ENCODE measurements at regions not wholly inside any gene's neighbourhood (a gene's known extent, or its start where the extent isn't known, plus 50 kb on each side); places are given as distances from the start of the nearest gene placed in this dataset.
"Not testable (repeated sequence)": the region's sequence is repeated elsewhere in the genome, so short reads cannot be mapped to it uniquely, and the experiment has no call there.

GRCh38 chr13:54165581-54166215 lies 1137.1 kb downstream of the OLFM4 start:
- no peak for FAIRE-seq

- no peak for FAIRE-seq
These were observed 1145.4 kb downstream of the OLFM4 start for GRCh38 chr13:54173996-54174395.

GRCh38 chr13:54175466-54175865 lies 1146.9 kb downstream of the OLFM4 start:
- no peak for FAIRE-seq

- no peak for FAIRE-seq
These were observed 1148.9 kb downstream of the OLFM4 start for GRCh38 chr13:54177466-54177865.

- no peak for FAIRE-seq
These were observed 1154.6 kb downstream of the OLFM4 start for GRCh38 chr13:54183166-54183565.

GRCh38 chr13:54183728-54184127 lies 1155.1 kb downstream of the OLFM4 start:
- FAIRE-seq = no peak

GRCh38 chr13:54184576-54184975 lies 1156.0 kb downstream of the OLFM4 start:
- FAIRE-seq = no peak

DNA sequence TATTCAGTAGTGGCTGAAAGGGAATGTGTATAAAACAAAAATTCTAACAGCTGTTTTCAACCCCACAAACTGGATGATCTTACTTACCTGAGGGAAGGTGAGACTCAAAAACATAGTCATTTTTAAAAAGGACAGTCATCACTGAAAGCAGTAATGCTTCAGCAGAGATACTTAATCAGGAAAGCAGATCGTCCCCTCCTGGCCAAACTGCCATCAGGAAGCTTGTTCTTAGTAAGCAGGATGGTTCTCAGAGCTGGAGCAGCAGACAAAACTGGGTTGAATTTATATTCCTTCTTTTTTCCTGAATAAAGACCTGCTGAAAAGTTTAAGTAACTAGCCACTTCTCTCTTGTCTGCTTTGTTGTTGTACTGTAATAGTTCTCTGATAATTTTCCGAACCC lies 1156.5 kb downstream of the OLFM4 start:
- no peak for FAIRE-seq

DNA sequence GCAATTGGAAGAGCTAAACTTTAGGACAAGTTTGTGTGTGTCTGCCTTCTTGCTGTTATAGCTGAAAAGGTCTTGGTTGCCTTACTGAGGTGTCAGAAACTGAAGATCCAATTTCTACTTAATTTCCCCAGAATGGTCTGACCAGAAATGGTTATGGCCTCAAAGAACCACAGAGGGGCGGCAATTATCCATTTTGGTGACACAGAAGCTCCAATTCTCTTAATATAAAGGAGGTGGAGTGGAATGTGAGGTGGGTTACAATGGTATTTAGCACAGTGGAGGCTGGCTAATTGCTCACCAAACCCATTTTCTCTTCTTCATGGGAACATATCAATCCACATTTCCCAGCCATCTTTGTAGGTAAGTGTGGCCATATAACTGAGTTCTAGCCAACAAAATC lies 1157.2 kb downstream of the OLFM4 start:
- no peak for FAIRE-seq

DNA sequence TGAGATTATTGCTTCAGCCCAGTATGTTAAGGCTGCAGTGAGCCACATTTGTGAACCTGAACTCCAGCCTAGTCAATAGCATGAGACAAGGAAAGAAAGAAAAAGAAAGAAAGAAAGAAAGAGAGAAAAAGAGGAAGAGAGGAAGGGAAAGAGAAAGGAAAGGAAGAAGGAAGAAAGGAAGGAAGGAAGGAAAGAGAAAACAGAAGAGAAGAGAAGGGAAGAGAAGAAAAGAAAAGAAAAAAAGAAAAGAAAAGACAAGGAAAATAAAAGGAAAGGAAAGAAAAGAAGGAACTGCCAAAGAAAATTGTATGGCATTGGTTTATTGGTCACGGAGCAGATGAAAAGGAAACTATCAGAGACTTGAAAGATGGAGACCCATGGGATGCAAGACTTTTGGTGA lies 1158.8 kb downstream of the OLFM4 start:
- FAIRE-seq = no peak

DNA sequence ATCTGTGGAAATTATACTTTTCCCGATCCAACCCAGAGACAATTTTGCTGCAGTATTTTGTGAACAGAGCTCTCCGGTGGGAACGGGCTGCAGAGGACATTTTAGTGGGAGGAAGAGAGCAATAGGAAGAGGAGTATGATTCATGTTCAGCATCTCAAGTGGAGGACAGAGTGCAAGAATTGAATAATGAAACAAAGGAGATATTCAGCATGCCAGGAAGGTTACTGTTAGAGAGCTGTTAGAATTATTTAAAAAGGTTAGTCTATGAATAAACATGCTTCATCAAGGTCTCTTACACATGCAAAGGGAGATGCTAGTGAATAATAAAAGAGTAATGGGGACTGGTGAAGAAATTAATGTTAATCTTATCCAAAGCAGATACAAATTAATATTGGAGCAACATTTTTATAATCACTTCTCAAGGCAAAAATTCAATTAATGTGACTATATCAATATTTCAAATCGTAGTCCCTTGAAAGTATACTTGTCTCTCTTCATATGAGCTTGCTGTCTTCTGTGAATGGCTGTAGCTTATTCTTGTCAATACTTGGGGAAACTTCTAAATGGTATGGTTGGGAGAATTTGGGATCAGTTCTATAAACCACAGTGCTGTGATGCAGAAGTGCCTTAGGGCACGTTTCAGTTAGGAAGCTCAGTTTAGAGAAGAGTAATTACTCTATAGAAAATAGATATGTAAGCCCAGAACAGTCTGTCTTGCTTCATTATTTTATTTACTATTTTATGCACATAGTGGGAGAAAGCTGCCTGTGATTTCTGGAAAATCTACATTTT lies 1165.8 kb downstream of the OLFM4 start:
- no peak for FAIRE-seq

- no peak for FAIRE-seq
These were observed 1168.1 kb downstream of the OLFM4 start for GRCh38 chr13:54196684-54197083.

DNA sequence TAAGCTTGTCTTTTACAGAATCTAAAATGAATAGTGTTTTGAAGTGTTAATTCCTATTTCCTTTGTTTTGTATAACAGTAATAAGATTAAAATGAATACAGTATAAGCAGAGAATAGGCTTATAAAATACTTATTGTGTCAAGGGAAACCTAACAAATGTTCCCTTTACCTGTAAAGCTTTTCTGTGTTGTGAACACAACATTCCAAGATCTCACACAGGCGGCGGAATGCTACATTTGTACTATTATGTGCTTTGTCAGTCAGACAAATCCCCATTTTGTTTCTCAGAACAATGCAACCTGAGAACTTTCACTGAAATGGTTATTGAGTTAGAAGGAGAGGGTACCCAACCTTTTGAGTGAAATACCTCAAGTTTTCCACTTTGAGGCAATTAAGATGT lies 1170.3 kb downstream of the OLFM4 start:
- no peak for FAIRE-seq

DNA sequence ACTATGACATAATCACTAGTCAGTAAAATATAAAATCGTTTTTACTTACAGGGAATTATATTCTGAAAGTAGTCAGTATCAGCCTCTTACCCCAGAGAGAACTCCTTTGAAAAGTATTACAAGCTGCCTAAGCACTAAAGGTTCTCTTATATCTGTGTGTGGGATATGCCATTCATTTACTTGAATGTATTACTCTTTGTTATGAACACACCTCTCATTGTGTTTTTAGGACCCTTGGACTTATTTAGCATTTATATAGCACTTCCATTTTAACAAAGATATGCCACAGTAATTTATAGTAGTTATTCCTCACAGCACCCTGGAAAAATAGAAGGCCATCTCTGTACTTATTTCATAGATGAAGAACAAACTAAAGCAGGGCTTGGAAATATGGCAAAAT lies 1178.0 kb downstream of the OLFM4 start:
- FAIRE-seq = no peak

- FAIRE-seq = no peak
These were observed 1181.9 kb downstream of the OLFM4 start for GRCh38 chr13:54210397-54211049.

DNA sequence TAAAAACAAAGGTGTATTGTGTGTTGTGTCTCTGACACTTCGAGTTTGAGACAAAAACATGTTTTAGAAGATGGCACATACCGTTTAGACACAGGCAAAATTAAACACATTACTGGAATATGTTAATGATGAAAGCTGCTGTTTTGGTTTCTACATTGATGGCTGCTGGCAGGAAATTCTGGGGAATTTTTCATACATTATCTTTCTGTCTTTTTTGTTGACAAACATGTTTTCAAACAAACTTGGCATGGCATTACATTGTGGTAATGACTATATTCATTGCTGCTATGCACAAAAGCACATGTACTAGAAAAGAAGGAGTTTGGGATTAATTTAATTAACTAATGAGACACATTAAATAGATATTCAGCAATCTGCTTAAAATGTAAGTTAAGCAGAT lies 1187.6 kb downstream of the OLFM4 start:
- no peak for FAIRE-seq

DNA sequence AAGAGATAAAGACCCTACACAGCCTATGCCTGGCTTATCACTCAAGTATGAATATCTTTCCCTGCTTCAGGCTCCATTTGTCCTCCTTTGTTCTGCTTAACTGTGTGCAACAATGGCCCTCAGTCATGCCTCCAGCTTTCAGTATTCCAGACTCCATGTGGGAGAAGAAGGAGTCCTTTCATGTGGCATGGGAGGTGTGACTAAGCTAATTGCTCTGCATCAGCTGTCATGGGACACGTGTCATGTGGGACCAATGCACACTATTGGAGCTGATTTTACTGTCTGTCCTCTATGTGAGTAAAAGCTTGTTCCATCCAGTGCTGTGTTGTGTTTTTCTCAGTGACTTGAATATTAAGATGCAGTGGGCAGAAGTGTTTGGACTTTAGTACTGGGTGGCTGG lies 1198.3 kb downstream of the OLFM4 start:
- FAIRE-seq = no peak

GRCh38 chr13:54232700-54233099 lies 1204.1 kb downstream of the OLFM4 start:
- no peak for FAIRE-seq

- FAIRE-seq = no peak
These were observed 1206.0 kb downstream of the OLFM4 start for GRCh38 chr13:54234607-54235006.

- no peak for FAIRE-seq
These were observed 1213.1 kb downstream of the OLFM4 start for GRCh38 chr13:54241719-54242118.

- no peak for FAIRE-seq
These were observed 1219.7 kb downstream of the OLFM4 start for GRCh38 chr13:54248306-54248705.

- no peak for FAIRE-seq
These were observed 1233.2 kb downstream of the OLFM4 start for GRCh38 chr13:54261856-54262255.

- no peak for FAIRE-seq
These were observed 1235.3 kb downstream of the OLFM4 start for GRCh38 chr13:54263868-54264267.

GRCh38 chr13:54267253-54267668 lies 1238.6 kb downstream of the OLFM4 start:
- not testable (repeated sequence) for FAIRE-seq
